ENCODE measurements at regions not wholly inside any gene's neighbourhood (a gene's known extent, or its start where the extent isn't known, plus 50 kb on each side); places are given as distances from the start of the nearest gene placed in this dataset.
"Not testable (repeated sequence)": the region's sequence is repeated elsewhere in the genome, so short reads cannot be mapped to it uniquely, and the experiment has no call there.

DNA sequence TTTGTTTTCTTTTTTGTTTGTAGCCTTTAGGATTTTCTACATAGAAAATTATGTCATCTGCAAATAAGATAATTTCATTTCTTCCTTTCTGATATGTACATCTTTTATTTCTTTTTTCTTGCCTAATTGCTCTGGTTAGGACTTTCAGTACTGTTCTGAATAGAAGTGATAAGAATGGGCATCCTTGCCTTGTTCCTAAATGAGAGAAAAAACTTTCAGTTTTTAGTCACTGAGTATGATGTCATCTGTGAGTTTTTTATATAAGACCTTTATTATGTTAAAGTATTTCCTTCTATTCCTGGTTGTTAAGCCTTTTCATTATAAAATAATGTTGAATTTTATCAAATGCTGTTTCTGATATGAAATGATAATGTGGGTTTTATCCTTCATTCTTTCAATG lies 76.0 kb upstream of the SLC35F3 start:
- no peak overlapping the region for H3K4me3 ChIP-seq (ENCODE audit: low read depth, low read length)
- DNase-seq (ENCODE audit: low read depth) = no peak
- TF ChIP-seq, protein P1, sequence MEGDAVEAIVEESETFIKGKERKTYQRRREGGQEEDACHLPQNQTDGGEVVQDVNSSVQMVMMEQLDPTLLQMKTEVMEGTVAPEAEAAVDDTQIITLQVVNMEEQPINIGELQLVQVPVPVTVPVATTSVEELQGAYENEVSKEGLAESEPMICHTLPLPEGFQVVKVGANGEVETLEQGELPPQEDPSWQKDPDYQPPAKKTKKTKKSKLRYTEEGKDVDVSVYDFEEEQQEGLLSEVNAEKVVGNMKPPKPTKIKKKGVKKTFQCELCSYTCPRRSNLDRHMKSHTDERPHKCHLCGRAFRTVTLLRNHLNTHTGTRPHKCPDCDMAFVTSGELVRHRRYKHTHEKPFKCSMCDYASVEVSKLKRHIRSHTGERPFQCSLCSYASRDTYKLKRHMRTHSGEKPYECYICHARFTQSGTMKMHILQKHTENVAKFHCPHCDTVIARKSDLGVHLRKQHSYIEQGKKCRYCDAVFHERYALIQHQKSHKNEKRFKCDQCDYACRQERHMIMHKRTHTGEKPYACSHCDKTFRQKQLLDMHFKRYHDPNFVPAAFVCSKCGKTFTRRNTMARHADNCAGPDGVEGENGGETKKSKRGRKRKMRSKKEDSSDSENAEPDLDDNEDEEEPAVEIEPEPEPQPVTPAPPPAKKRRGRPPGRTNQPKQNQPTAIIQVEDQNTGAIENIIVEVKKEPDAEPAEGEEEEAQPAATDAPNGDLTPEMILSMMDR (IDR thresholded peaks at IDR 0.05; ENCODE audit: insufficient read depth, low read depth, low read length) = no peak

DNA sequence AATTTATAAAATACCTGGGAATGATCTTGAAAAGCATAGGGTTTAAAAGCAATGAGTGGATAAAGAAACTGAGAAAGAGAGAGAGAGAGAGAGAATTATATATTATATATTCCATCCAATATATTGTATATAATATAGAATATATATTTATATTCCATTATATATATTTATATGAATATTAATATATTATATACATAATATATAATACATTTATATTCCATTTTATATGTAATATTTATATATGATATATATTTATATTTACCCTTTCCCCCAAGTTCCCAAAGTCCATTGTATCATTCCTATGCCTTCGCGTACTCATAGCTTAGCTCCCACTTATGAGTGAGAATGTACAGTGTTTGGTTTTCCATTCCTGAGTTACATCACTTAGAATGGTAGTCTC lies 69.9 kb upstream of the SLC35F3 start:
- no peak overlapping the region for H3K4me3 ChIP-seq (ENCODE audit: low read depth, low read length)
- TF ChIP-seq, protein P1 (IDR thresholded peaks at IDR 0.05; ENCODE audit: insufficient read depth, low read depth, low read length) = no peak
- no peak for DNase-seq (ENCODE audit: low read depth)

DNA sequence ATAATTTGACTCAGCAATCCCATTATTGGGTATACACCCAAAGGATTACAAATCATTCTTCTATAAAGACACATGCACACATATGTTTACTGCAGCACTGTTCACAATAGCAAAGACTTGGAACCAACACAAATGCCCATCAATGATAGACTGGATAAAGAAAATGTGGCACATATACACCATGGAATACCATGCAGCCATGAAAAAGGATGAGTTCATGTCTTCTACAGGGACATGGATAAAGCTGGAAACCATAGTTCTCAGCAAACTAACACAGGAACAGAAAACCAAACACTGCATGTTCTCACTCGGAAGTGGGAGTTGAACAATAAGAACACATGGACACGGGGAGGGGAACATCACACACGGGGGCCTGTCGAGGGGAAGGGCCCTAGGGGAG lies 66.3 kb upstream of the SLC35F3 start:
- not testable (repeated sequence) for H3K4me3 ChIP-seq (ENCODE audit: low read depth, low read length); DNase-seq (ENCODE audit: low read depth)

DNA sequence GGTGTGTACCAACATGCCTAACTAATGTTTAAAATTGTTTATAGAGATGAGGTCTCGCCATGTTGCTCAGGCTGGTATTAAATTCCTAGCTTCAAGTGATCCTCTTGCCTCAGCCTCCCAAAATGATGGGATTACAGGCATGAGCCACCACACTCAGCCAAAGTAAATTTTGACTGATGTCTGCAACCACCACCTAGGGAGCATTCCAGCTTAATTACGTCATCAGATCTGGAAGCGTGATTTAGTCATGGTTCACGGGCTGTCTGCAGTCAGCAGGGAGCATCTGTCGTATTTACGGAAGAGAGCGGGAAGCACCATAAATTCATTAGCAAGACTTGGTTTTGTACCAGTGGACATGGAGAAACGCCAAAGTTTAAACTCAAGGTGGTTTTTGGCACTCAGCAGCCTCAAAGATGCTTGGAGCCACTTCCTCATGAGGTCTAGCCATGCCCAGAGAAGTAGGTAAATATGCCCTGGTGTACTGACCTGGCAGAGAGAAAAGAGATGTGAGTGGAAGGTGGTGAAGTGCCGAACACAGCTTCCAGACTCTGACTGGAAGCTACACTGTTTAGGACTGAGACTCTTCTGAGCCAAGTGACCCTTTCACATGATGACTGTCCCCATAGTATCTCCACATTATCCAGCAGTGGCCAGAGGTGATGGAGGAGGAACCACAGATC lies 60.8 kb upstream of the SLC35F3 start:
- TF ChIP-seq, protein P1 (IDR thresholded peaks at IDR 0.05; ENCODE audit: insufficient read depth, low read depth, low read length) = no peak
- DNase-seq (ENCODE audit: low read depth) = no peak

DNA sequence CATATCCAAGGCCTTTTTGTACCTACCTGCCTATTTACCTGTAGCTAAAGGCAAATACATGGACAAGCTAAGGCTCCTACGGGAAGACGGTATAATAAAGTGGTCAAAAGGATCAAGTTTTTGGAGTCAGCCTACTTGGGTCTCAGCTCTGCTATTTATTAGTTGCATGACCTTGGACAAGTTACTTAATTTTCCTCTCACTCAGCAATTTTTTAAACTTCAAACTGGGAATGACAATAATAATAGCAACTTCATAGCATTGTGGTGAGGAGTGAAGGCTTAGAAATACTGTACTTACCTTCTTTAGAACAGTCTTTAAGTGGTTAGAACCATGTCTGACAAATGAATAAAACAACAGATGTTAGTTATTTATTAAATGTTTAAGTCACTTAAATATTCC lies 60.2 kb upstream of the SLC35F3 start:
- TF ChIP-seq, protein P1 (IDR thresholded peaks at IDR 0.05; ENCODE audit: insufficient read depth, low read depth, low read length) = no peak
- no peak for DNase-seq (ENCODE audit: low read depth)
- no peak overlapping the region for H3K4me3 ChIP-seq (ENCODE audit: low read depth, low read length)

More for the DNA sequence above, 60.8 kb upstream of the SLC35F3 start:
- H3K4me3 ChIP-seq (ENCODE audit: low read depth, low read length) = no peak overlapping the region

DNA sequence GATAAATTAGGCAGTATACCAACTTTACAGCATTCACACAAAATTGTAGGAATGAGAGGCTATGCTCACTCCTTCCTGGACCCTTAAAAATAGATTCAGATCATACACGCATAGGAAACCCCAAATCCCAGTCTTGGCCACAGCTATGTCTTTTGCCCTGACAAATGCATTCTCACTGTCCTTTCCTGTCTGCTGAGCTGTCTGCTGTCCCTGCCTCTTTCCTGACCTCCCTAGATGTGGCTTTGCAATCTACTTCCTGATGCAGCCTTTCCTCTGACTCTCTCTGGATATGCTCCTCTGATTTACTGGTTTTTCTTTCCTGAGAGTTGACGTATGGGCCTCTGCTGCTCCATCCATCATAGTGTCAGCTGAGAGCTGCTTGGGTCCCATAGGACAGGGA lies 59.8 kb upstream of the SLC35F3 start:
- TF ChIP-seq, protein P1 (IDR thresholded peaks at IDR 0.05; ENCODE audit: insufficient read depth, low read depth, low read length) = no peak
- DNase-seq (ENCODE audit: low read depth) = no peak
- H3K4me3 ChIP-seq (ENCODE audit: low read depth, low read length) = no peak overlapping the region
